ENCODE measurements at regions not wholly inside any gene's neighbourhood (a gene's known extent, or its start where the extent isn't known, plus 50 kb on each side); places are given as distances from the start of the nearest gene placed in this dataset.

DNA sequence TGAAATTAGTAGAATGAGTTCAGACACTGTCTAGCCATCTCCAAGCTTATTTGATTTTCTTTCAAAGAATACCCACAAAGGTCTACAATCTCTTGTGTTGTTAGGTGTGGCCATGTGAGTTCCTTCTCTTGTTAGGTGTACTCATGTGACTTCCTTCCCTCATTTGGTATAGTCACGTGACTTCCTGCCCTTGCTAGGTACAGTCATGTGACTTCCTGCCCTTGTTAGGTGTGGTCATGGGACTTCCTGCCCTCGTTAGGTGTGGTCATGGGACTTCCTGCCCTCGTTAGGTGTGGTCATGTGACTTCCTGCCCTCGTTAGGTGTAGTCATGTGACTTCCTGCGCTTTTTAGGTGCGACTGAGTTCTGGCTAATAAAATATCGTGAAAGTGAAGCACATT is 179.6 kb downstream of the TMX1 start:
- Histone ChIP-seq H3K23ac (ENCODE audit: low read length) (no peak overlapping the region), H3K9ac (ENCODE audit: low read length) (no peak overlapping the region), H3K4me3 (ENCODE audit: low read length) (no peak overlapping the region), H3K56ac (ENCODE audit: low read length) (no peak overlapping the region), H3K18ac (ENCODE audit: low read length) (no peak overlapping the region), H4K5ac (ENCODE audit: low read length) (no peak overlapping the region), H3K27me3 (ENCODE audit: insufficient read depth, low read length, poor library complexity) (no peaks in the 10 kb centered on the region), H3K27ac (ENCODE audit: low read depth, low read length) (no peak overlapping the region), H3K4ac (ENCODE audit: low read depth, low read length) (no peak overlapping the region), H2BK120ac (ENCODE audit: low read depth, low read length) (no peak overlapping the region), H3K4me1 (ENCODE audit: control insufficient read depth, low read depth, low read length) (peaks cover 5% of the 10 kb centered on the region), H2BK15ac (replicated peaks; ENCODE audit: low read depth) (no peak overlapping the region), H4K8ac (ENCODE audit: low read depth, low read length) (no peak overlapping the region), H2AK5ac (ENCODE audit: low read length) (no peak overlapping the region), H3K4me2 (ENCODE audit: low read length) (no peak overlapping the region), H2BK5ac (ENCODE audit: low read length) (no peak overlapping the region), H3K79me1 (ENCODE audit: low read length) (no peaks in the 10 kb centered on the region), H3K36me3 (ENCODE audit: control insufficient read depth, insufficient read depth, low read length) (no peaks in the 10 kb centered on the region), H3K79me2 (ENCODE audit: control insufficient read depth, insufficient read depth, low read length) (no peaks in the 10 kb centered on the region)
- DNase-seq, result no peak
- no CpG with 5 or more reads among the region's 7 CpGs for WGBS (ENCODE audit: extremely low coverage, insufficient coverage, low lambda C conversion rate)

GRCh38 chr14:51422704-51423103 is 182.7 kb downstream of the TMX1 start:
- H3K79me1 ChIP-seq (ENCODE audit: low read length), result no peaks in the 10 kb centered on the region
- peaks cover 5% of the 10 kb centered on the region for H3K4me1 ChIP-seq (ENCODE audit: control insufficient read depth, low read depth, low read length)
- no peak overlapping the region for H2BK15ac ChIP-seq (replicated peaks; ENCODE audit: low read depth)
- H3K27ac ChIP-seq (ENCODE audit: low read depth, low read length), result no peak overlapping the region
- H3K4me3 ChIP-seq (ENCODE audit: low read length), result no peak overlapping the region
- no peaks in the 10 kb centered on the region for H3K36me3 ChIP-seq (ENCODE audit: control insufficient read depth, insufficient read depth, low read length)
- no peak overlapping the region for H3K56ac ChIP-seq (ENCODE audit: low read length)
- no peak overlapping the region for H3K4me2 ChIP-seq (ENCODE audit: low read length)
- WGBS (ENCODE audit: extremely low coverage, insufficient coverage, low lambda C conversion rate), result no CpG with 5 or more reads among the region's 3 CpGs
- H3K9ac ChIP-seq (ENCODE audit: low read length), result no peak overlapping the region
- no peak overlapping the region for H2BK5ac ChIP-seq (ENCODE audit: low read length)
- H2BK120ac ChIP-seq (ENCODE audit: low read depth, low read length), result no peak overlapping the region
- H3K23ac ChIP-seq (ENCODE audit: low read length), result no peak overlapping the region
- H4K5ac ChIP-seq (ENCODE audit: low read length), result no peak overlapping the region
- H3K79me2 ChIP-seq (ENCODE audit: control insufficient read depth, insufficient read depth, low read length), result no peaks in the 10 kb centered on the region
- H2AK5ac ChIP-seq (ENCODE audit: low read length), result peak overlapping the region; percentile 27
- no peak overlapping the region for H3K4ac ChIP-seq (ENCODE audit: low read depth, low read length)
- no peaks in the 10 kb centered on the region for H3K27me3 ChIP-seq (ENCODE audit: insufficient read depth, low read length, poor library complexity)
- no peak overlapping the region for H4K8ac ChIP-seq (ENCODE audit: low read depth, low read length)
- H3K18ac ChIP-seq (ENCODE audit: low read length), result no peak overlapping the region
- no peak for DNase-seq

GRCh38 chr14:51424041-51424440 is 184.0 kb downstream of the TMX1 start:
- Histone ChIP-seq H3K4me2 (ENCODE audit: low read length) (no peak overlapping the region), H3K4me3 (ENCODE audit: low read length) (no peak overlapping the region), H4K5ac (ENCODE audit: low read length) (no peak overlapping the region), H3K18ac (ENCODE audit: low read length) (peak overlapping the region; percentile 29), H3K79me1 (ENCODE audit: low read length) (no peaks in the 10 kb centered on the region), H3K4me1 (ENCODE audit: control insufficient read depth, low read depth, low read length) (peaks cover 5% of the 10 kb centered on the region), H3K27ac (ENCODE audit: low read depth, low read length) (no peak overlapping the region), H3K56ac (ENCODE audit: low read length) (peak overlapping the region; percentile 26), H2AK5ac (ENCODE audit: low read length) (no peak overlapping the region), H2BK5ac (ENCODE audit: low read length) (no peak overlapping the region), H3K79me2 (ENCODE audit: control insufficient read depth, insufficient read depth, low read length) (no peaks in the 10 kb centered on the region), H3K23ac (ENCODE audit: low read length) (no peak overlapping the region), H4K8ac (ENCODE audit: low read depth, low read length) (no peak overlapping the region), H3K36me3 (ENCODE audit: control insufficient read depth, insufficient read depth, low read length) (no peaks in the 10 kb centered on the region), H3K4ac (ENCODE audit: low read depth, low read length) (no peak overlapping the region), H2BK15ac (replicated peaks; ENCODE audit: low read depth) (no peak overlapping the region), H3K27me3 (ENCODE audit: insufficient read depth, low read length, poor library complexity) (no peaks in the 10 kb centered on the region), H3K9ac (ENCODE audit: low read length) (no peak overlapping the region), H2BK120ac (ENCODE audit: low read depth, low read length) (no peak overlapping the region)
- no peak for DNase-seq
- no CpG with 5 or more reads among the region's 3 CpGs for WGBS (ENCODE audit: extremely low coverage, insufficient coverage, low lambda C conversion rate)

DNA sequence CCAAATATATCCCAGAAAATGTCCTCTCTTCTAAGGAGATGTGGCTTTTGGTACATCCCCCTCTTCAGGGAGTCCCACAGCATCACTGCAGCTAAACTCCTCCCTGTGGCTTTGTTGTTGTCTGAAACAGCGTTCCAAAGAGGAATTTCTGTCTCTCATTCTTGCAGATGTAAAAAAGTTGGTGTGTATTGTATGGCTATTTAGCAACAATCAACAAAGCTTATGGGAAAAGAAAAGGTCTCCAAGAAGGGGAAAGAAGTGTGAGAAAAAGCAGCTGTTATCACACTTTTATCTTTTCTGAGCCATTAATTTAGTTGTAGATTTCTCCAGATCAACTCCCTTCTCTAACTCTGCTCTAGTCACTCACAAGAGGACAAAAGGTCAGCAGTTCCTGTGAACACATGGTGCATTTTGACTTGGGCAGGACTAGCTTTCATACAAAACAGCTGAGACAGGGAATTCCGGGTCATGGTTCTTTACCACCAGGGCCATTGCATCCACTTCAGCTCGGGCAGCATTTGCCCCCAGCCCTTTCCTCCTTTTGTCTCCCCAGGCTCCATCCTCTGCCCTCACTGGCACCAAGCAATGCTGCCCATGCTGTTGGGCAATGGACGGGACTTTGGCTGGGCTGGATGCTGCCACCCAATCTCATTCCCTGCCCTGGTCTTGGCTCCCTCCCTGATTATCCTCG is 184.7 kb downstream of the TMX1 start:
- Histone ChIP-seq H3K56ac (ENCODE audit: low read length) (peak overlapping the region; percentile 26), H2AK5ac (ENCODE audit: low read length) (no peak overlapping the region), H3K4me3 (ENCODE audit: low read length) (no peak overlapping the region), H3K4me1 (ENCODE audit: control insufficient read depth, low read depth, low read length) (peaks cover 5% of the 10 kb centered on the region), H3K4ac (ENCODE audit: low read depth, low read length) (no peak overlapping the region), H4K5ac (ENCODE audit: low read length) (no peak overlapping the region), H3K27me3 (ENCODE audit: insufficient read depth, low read length, poor library complexity) (no peaks in the 10 kb centered on the region), H3K36me3 (ENCODE audit: control insufficient read depth, insufficient read depth, low read length) (no peaks in the 10 kb centered on the region), H2BK5ac (ENCODE audit: low read length) (no peak overlapping the region), H3K79me1 (ENCODE audit: low read length) (no peaks in the 10 kb centered on the region), H3K27ac (ENCODE audit: low read depth, low read length) (no peak overlapping the region), H3K79me2 (ENCODE audit: control insufficient read depth, insufficient read depth, low read length) (no peaks in the 10 kb centered on the region), H2BK120ac (ENCODE audit: low read depth, low read length) (no peak overlapping the region), H3K18ac (ENCODE audit: low read length) (peak overlapping the region; percentile 11), H3K9ac (ENCODE audit: low read length) (no peak overlapping the region), H4K8ac (ENCODE audit: low read depth, low read length) (no peak overlapping the region), H2BK15ac (replicated peaks; ENCODE audit: low read depth) (no peak overlapping the region), H3K23ac (ENCODE audit: low read length) (no peak overlapping the region), H3K4me2 (ENCODE audit: low read length) (no peak overlapping the region)
- peak; percentile 81 for DNase-seq
- no CpG with 5 or more reads among the region's 5 CpGs for WGBS (ENCODE audit: extremely low coverage, insufficient coverage, low lambda C conversion rate)

GRCh38 chr14:51428981-51429380 is 188.9 kb downstream of the TMX1 start:
- Histone ChIP-seq H2BK120ac (ENCODE audit: low read depth, low read length) (no peak overlapping the region), H3K4me1 (ENCODE audit: control insufficient read depth, low read depth, low read length) (peaks cover 2% of the 10 kb centered on the region), H3K79me1 (ENCODE audit: low read length) (no peaks in the 10 kb centered on the region), H4K8ac (ENCODE audit: low read depth, low read length) (no peak overlapping the region), H2BK5ac (ENCODE audit: low read length) (no peak overlapping the region), H3K56ac (ENCODE audit: low read length) (no peak overlapping the region), H3K79me2 (ENCODE audit: control insufficient read depth, insufficient read depth, low read length) (no peaks in the 10 kb centered on the region), H3K27ac (ENCODE audit: low read depth, low read length) (no peak overlapping the region), H2BK15ac (replicated peaks; ENCODE audit: low read depth) (no peak overlapping the region), H4K5ac (ENCODE audit: low read length) (no peak overlapping the region), H3K9ac (ENCODE audit: low read length) (no peak overlapping the region), H3K27me3 (ENCODE audit: insufficient read depth, low read length, poor library complexity) (no peaks in the 10 kb centered on the region), H3K23ac (ENCODE audit: low read length) (no peak overlapping the region), H3K4me2 (ENCODE audit: low read length) (no peak overlapping the region), H3K4me3 (ENCODE audit: low read length) (no peak overlapping the region), H2AK5ac (ENCODE audit: low read length) (no peak overlapping the region), H3K4ac (ENCODE audit: low read depth, low read length) (no peak overlapping the region), H3K18ac (ENCODE audit: low read length) (no peak overlapping the region), H3K36me3 (ENCODE audit: control insufficient read depth, insufficient read depth, low read length) (no peaks in the 10 kb centered on the region)
- DNase-seq, result no peak
- no CpG with 5 or more reads among the region's 1 CpG for WGBS (ENCODE audit: extremely low coverage, insufficient coverage, low lambda C conversion rate)

DNA sequence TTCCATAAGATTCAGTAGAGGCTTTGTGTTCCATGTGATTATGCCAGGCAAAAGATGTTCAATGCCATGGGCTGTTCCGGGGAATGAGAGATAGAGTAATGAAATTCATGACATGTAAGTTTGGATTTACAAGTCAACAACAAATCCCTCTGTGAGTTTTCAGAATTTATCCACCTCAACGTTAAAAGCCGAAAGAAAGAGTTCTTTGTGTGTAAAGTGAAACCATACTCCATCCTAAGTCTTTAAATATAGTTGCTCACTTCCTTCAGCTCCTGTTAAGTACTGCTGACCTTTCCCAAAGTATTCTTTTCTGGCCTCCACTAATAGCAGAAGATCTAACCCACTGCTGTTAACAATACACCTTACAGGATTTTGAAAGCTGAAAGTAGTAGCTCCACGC is 190.0 kb downstream of the TMX1 start:
- Histone ChIP-seq H3K36me3 (ENCODE audit: control insufficient read depth, insufficient read depth, low read length) (no peaks in the 10 kb centered on the region), H3K27ac (ENCODE audit: low read depth, low read length) (no peak overlapping the region), H3K4me3 (ENCODE audit: low read length) (no peak overlapping the region), H2BK15ac (replicated peaks; ENCODE audit: low read depth) (no peak overlapping the region), H2BK5ac (ENCODE audit: low read length) (no peak overlapping the region), H3K4ac (ENCODE audit: low read depth, low read length) (no peak overlapping the region), H3K23ac (ENCODE audit: low read length) (no peak overlapping the region), H3K56ac (ENCODE audit: low read length) (no peak overlapping the region), H3K27me3 (ENCODE audit: insufficient read depth, low read length, poor library complexity) (no peaks in the 10 kb centered on the region), H3K4me1 (ENCODE audit: control insufficient read depth, low read depth, low read length) (no peaks in the 10 kb centered on the region), H2AK5ac (ENCODE audit: low read length) (no peak overlapping the region), H3K79me1 (ENCODE audit: low read length) (no peaks in the 10 kb centered on the region), H4K8ac (ENCODE audit: low read depth, low read length) (no peak overlapping the region), H3K18ac (ENCODE audit: low read length) (no peak overlapping the region), H3K4me2 (ENCODE audit: low read length) (no peak overlapping the region), H3K79me2 (ENCODE audit: control insufficient read depth, insufficient read depth, low read length) (no peaks in the 10 kb centered on the region), H2BK120ac (ENCODE audit: low read depth, low read length) (no peak overlapping the region), H4K5ac (ENCODE audit: low read length) (no peak overlapping the region), H3K9ac (ENCODE audit: low read length) (no peak overlapping the region)
- no peak for DNase-seq
- no CpG with 5 or more reads among the region's 4 CpGs for WGBS (ENCODE audit: extremely low coverage, insufficient coverage, low lambda C conversion rate)
